ENCODE measurements at regions not wholly inside any gene's neighbourhood (a gene's known extent, or its start where the extent isn't known, plus 50 kb on each side); places are given as distances from the start of the nearest gene placed in this dataset.

DNA sequence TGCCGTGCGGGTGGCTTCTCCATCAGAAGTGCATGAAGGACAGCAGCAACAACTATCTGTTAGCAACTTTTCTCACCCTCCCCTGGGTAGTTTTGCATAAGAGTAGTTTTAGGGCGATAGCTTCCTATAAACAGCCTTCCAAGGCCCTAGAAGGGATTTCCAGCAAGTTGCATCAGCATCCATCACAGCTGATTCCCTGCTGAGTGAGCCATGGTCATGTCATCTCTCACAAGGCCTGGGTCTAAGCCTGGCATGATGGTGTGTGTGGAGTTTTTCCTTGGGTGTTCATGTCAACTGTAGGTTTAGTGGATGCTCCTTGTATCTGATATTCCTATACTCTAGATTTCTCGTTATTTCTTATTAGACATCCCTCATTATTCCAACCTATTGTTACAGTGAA is 2324.7 kb upstream of the AGA start:
- TF ChIP-seq POLR2A (IDR thresholded peaks at IDR 0.05), result no peak
- TF ChIP-seq, protein P1, sequence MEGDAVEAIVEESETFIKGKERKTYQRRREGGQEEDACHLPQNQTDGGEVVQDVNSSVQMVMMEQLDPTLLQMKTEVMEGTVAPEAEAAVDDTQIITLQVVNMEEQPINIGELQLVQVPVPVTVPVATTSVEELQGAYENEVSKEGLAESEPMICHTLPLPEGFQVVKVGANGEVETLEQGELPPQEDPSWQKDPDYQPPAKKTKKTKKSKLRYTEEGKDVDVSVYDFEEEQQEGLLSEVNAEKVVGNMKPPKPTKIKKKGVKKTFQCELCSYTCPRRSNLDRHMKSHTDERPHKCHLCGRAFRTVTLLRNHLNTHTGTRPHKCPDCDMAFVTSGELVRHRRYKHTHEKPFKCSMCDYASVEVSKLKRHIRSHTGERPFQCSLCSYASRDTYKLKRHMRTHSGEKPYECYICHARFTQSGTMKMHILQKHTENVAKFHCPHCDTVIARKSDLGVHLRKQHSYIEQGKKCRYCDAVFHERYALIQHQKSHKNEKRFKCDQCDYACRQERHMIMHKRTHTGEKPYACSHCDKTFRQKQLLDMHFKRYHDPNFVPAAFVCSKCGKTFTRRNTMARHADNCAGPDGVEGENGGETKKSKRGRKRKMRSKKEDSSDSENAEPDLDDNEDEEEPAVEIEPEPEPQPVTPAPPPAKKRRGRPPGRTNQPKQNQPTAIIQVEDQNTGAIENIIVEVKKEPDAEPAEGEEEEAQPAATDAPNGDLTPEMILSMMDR (IDR thresholded peaks at IDR 0.05), result no peak
